ENCODE measurements at regions not wholly inside any gene's neighbourhood (a gene's known extent, or its start where the extent isn't known, plus 50 kb on each side); places are given as distances from the start of the nearest gene placed in this dataset.
A peak's percentile ranks its signal among the peaks of the same experiment; 100 is the strongest.

DNA sequence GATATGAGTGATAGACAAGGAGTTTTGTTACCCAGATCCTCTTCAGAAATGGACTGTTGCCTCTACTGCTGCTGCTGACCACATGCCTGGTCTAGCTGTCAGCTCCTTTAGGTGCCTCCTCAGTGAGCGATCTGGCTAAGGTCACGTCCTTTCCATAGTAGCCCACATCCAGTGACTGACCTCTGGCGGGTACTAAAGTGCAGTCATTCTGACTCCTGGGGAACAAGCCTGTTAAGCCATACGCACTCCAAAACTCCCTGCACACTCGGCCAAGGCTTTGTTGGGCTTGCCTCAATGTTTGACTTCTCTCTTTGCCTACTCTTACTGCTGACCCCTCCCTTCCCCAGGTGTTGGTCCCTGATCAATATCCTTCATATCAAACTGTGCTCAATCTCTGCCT, 685.2 kb downstream of the IRS1 start:
- Histone ChIP-seq H3F3A (ENCODE audit: insufficient read depth) (no peaks in the 10 kb centered on the region), H3K4me3 (ENCODE audit: insufficient read depth, low read length, poor library complexity, severe bottlenecking) (no peak overlapping the region), H3K9me3 (ENCODE audit: insufficient read depth, low read length) (no peaks in the 10 kb centered on the region), H3K79me2 (ENCODE audit: insufficient read depth, low read length) (no peaks in the 10 kb centered on the region), H3K9me2 (replicated peaks; ENCODE audit: insufficient read depth, low read length) (no peaks in the 10 kb centered on the region), H3K4me2 (ENCODE audit: low read depth, low read length, poor library complexity, severe bottlenecking) (no peak overlapping the region), H3K27ac (ENCODE audit: low read depth, low read length) (no peak overlapping the region), H3K27me3 (ENCODE audit: low read length) (no peaks in the 10 kb centered on the region), H4K20me1 (ENCODE audit: low read depth, low read length) (no peaks in the 10 kb centered on the region), H2AFZ (ENCODE audit: low read depth, low read length, severe bottlenecking) (no peak overlapping the region), H3K9ac (ENCODE audit: low read length) (no peak overlapping the region), H3K36me3 (ENCODE audit: low read length) (no peaks in the 10 kb centered on the region)
- TF ChIP-seq, protein P1, sequence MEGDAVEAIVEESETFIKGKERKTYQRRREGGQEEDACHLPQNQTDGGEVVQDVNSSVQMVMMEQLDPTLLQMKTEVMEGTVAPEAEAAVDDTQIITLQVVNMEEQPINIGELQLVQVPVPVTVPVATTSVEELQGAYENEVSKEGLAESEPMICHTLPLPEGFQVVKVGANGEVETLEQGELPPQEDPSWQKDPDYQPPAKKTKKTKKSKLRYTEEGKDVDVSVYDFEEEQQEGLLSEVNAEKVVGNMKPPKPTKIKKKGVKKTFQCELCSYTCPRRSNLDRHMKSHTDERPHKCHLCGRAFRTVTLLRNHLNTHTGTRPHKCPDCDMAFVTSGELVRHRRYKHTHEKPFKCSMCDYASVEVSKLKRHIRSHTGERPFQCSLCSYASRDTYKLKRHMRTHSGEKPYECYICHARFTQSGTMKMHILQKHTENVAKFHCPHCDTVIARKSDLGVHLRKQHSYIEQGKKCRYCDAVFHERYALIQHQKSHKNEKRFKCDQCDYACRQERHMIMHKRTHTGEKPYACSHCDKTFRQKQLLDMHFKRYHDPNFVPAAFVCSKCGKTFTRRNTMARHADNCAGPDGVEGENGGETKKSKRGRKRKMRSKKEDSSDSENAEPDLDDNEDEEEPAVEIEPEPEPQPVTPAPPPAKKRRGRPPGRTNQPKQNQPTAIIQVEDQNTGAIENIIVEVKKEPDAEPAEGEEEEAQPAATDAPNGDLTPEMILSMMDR (IDR thresholded peaks at IDR 0.05; ENCODE audit: insufficient read depth, low read length, poor library complexity, severe bottlenecking): no peak
- no peak for TF ChIP-seq EZH2phosphoT487 (conservative IDR thresholded peaks at IDR 0.05; ENCODE audit: low read length)

DNA sequence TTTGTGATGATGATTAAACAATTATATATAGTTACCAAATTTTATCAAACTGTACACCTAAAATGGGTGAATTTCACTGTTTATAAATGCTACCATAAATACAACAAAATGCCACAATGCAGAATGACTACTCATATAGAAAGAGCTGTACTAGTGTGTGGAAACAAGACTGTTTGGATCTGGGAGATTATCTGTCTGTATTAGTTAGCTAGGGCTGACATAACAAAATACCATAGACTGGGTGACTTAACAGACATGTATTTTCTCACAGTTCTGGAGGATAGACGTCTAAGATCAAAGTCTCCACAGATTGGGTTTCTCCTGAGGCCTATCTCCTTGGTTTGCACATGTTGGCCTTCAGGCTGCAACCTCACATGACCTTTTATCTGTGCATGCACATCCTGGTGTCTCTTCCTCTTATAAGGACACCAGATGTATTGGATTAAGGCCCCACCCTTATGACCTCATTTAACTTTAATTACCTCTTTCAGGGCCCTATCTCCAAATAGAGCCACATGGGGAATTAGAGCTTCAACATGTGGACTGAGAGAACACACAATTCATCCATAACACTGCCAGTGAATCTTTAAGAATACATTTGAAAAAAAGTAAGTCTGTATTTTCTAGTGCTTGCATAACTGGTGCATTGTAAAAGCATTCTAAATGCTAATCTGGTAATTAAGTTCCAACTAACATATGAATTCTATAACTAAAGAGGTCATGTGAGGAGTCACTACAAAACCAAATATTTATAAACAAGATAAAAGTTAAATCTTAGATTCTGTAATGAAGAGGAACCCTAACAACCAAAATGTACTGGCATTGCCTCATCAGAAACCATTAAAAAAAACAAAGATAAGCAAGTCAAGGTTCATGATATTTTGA, 699.6 kb downstream of the NYAP2 start:
- H3K27ac ChIP-seq (ENCODE audit: low read depth, low read length): 0 out of 2 replicates have a peak overlapping the region, but pooled peaks have one; percentile 3
- H2AFZ ChIP-seq (ENCODE audit: low read depth, low read length, severe bottlenecking): no peak overlapping the region
- H3K27me3 ChIP-seq (ENCODE audit: low read length): no peaks in the 10 kb centered on the region
- no peak overlapping the region for H3K9ac ChIP-seq (ENCODE audit: low read length)
- H3K9me2 ChIP-seq (replicated peaks; ENCODE audit: insufficient read depth, low read length): no peaks in the 10 kb centered on the region
- H4K20me1 ChIP-seq (ENCODE audit: low read depth, low read length): no peaks in the 10 kb centered on the region
- H3K4me3 ChIP-seq (ENCODE audit: insufficient read depth, low read length, poor library complexity, severe bottlenecking): no peak overlapping the region
- peaks cover 16% of the 10 kb centered on the region; the same call in 1 of the 2 replicates for H3K9me3 ChIP-seq (ENCODE audit: insufficient read depth, low read length)
- H3F3A ChIP-seq (ENCODE audit: insufficient read depth): 0 out of 2 replicates have a peak, but pooled peaks cover 9% of the 10 kb centered on the region
- H3K4me2 ChIP-seq (ENCODE audit: low read depth, low read length, poor library complexity, severe bottlenecking): no peak overlapping the region
- TF ChIP-seq, protein P1 (IDR thresholded peaks at IDR 0.05; ENCODE audit: insufficient read depth, low read length, poor library complexity, severe bottlenecking): no peak
- no peak for TF ChIP-seq EZH2phosphoT487 (conservative IDR thresholded peaks at IDR 0.05; ENCODE audit: low read length)
- no peaks in the 10 kb centered on the region for H3K79me2 ChIP-seq (ENCODE audit: insufficient read depth, low read length)
- peaks cover 30% of the 10 kb centered on the region for H3K36me3 ChIP-seq (ENCODE audit: low read length)

GRCh38 chr2:226095058-226095457, 695.5 kb downstream of the NYAP2 start:
- H3K27ac ChIP-seq (ENCODE audit: low read depth, low read length): no peak overlapping the region
- H3K4me2 ChIP-seq (ENCODE audit: low read depth, low read length, poor library complexity, severe bottlenecking): no peak overlapping the region
- H3K9ac ChIP-seq (ENCODE audit: low read length): no peak overlapping the region
- no peaks in the 10 kb centered on the region for H3K27me3 ChIP-seq (ENCODE audit: low read length)
- no peaks in the 10 kb centered on the region for H3K9me2 ChIP-seq (replicated peaks; ENCODE audit: insufficient read depth, low read length)
- H3K4me3 ChIP-seq (ENCODE audit: insufficient read depth, low read length, poor library complexity, severe bottlenecking): no peak overlapping the region
- peaks cover 15% of the 10 kb centered on the region for H3K36me3 ChIP-seq (ENCODE audit: low read length)
- H4K20me1 ChIP-seq (ENCODE audit: low read depth, low read length): no peaks in the 10 kb centered on the region
- TF ChIP-seq, protein P1 (IDR thresholded peaks at IDR 0.05; ENCODE audit: insufficient read depth, low read length, poor library complexity, severe bottlenecking): no peak
- no peak for TF ChIP-seq EZH2phosphoT487 (conservative IDR thresholded peaks at IDR 0.05; ENCODE audit: low read length)
- no peaks in the 10 kb centered on the region for H3K79me2 ChIP-seq (ENCODE audit: insufficient read depth, low read length)
- no peak overlapping the region for H2AFZ ChIP-seq (ENCODE audit: low read depth, low read length, severe bottlenecking)
- H3K9me3 ChIP-seq (ENCODE audit: insufficient read depth, low read length): peaks cover 11% of the 10 kb centered on the region; the same call in 1 of the 2 replicates
- no peaks in the 10 kb centered on the region for H3F3A ChIP-seq (ENCODE audit: insufficient read depth)
